Naive thymus-derived CD4-positive, alpha-beta T cell (primary cell): ENCODE measurements at regions not wholly inside any gene's neighbourhood (a gene's known extent, or its start where the extent isn't known, plus 50 kb on each side); places are given as distances from the start of the nearest gene placed in this dataset.

Source experiments
- ATAC-seq: fragments of 150-1000 bp; cut with Tn5 transposase; 2 replicates; pipeline ENCODE4 v1.10.0; 2021; ENCODE audit warnings: mild to moderate bottlenecking, moderate library complexity
- CTCF ChIA-PET: fragments of 350-600 bp; sonication (Branson Sonifier 250); formaldehyde crosslinking; loops from one replicate; lab custom pipeline; 2021; ENCODE audit warnings: antibody characterized with exemption; lab: Charles Lee
- POLR2A ChIA-PET: fragments of 350-600 bp; sonication (Branson Sonifier 250); formaldehyde crosslinking; loops from one replicate; lab custom pipeline; 2021; ENCODE audit warnings: antibody characterized with exemption, inconsistent platforms; lab: Charles Lee
- DNase-seq, 9 donors: peaks; one replicate each; pipeline versions ENCODE4 v3.0.0 to v3.0.0-alpha.2; 2020 to 2022; ENCODE audit warnings: mixed read lengths in 1 of 9
- H3K27ac ChIP-seq: one replicate; pipeline ENCODE4 v1.7.0; 2013; ENCODE audit warnings: mild to moderate bottlenecking, low read depth, low read length, moderate library complexity
- H3K27me3 ChIP-seq, 2 donors: one replicate each; pipeline ENCODE4 v1.7.0; 2013; ENCODE audit warnings: low read length in 2 of 2, mild to moderate bottlenecking in 2 of 2, moderate library complexity in 2 of 2; ENCODE audit not compliant: control insufficient read depth in 2 of 2, insufficient read depth in 2 of 2
- H3K36me3 ChIP-seq, 3 experiments: 1 replicate in 2 of 3; 2 replicates in 1 of 3; pipeline ENCODE4 v1.7.0; 2013; ENCODE audit warnings: low read length in 3 of 3, mild to moderate bottlenecking in 3 of 3, moderate library complexity in 1 of 3; ENCODE audit not compliant: insufficient read depth in 3 of 3, control insufficient read depth in 2 of 3
- H3K4me1 ChIP-seq, 2 donors: one replicate each; pipeline ENCODE4 v1.7.0; 2013; ENCODE audit warnings: low read length in 2 of 2, mild to moderate bottlenecking in 2 of 2, moderate library complexity in 1 of 2; ENCODE audit not compliant: control insufficient read depth in 2 of 2, insufficient read depth in 2 of 2
- H3K4me3 ChIP-seq: 2 replicates; pipeline ENCODE4 v1.7.0; 2013; ENCODE audit warnings: mild to moderate bottlenecking, low read length
- H3K9me3 ChIP-seq, 3 experiments: 1 replicate in 2 of 3; 2 replicates in 1 of 3; pipeline ENCODE4 v1.7.0; 2013; ENCODE audit warnings: low read length in 3 of 3; ENCODE audit not compliant: control insufficient read depth in 2 of 3
- H3K27ac Mint-ChIP-seq, 9 donors: one replicate each; pipeline ENCODE4 v1.8.0; 2020 to 2022; ENCODE audit warnings: mixed read lengths in 9 of 9, mild to moderate bottlenecking in 8 of 9, moderate library complexity in 5 of 9, inconsistent platforms in 2 of 9
- H3K27me3 Mint-ChIP-seq, 5 donors: one replicate each; pipeline ENCODE4 v1.8.0; 2021 to 2022; ENCODE audit warnings: mixed read lengths in 5 of 5, mild to moderate bottlenecking in 1 of 5
- H3K36me3 Mint-ChIP-seq, 5 donors: one replicate each; pipeline ENCODE4 v1.8.0; 2020 to 2022; ENCODE audit warnings: mixed read lengths in 5 of 5, mild to moderate bottlenecking in 3 of 5, inconsistent platforms in 1 of 5
- H3K4me1 Mint-ChIP-seq, 7 donors: one replicate each; pipeline ENCODE4 v1.8.0; 2020 to 2022; ENCODE audit warnings: mixed read lengths in 7 of 7, mild to moderate bottlenecking in 3 of 7, inconsistent platforms in 1 of 7
- H3K4me3 Mint-ChIP-seq, 10 donors: one replicate each; pipeline ENCODE4 v1.8.0; 2020 to 2022; ENCODE audit warnings: mild to moderate bottlenecking in 10 of 10, mixed read lengths in 10 of 10, moderate library complexity in 6 of 10, inconsistent platforms in 2 of 10
- H3K9me3 Mint-ChIP-seq, 11 donors: one replicate each; pipeline ENCODE4 v1.8.0; 2020 to 2022; ENCODE audit warnings: mixed read lengths in 11 of 11, mild to moderate bottlenecking in 4 of 11, inconsistent platforms in 1 of 11, moderate library complexity in 1 of 11
- intact Hi-C, 2 donors: fragments of 100-400 bp; cut with micrococcal nuclease; formaldehyde crosslinking; loops; one replicate each; pipeline ENCODE4 v1.15.1; 2023

- Mint-ChIP-seq H3K4me1 (no peaks in the 10 kb centered on the region), H3K27me3 (peaks cover 0 to 8% (median 0%) of the 10 kb centered on the region in 5 donors), H3K9me3 (peaks cover 0 to 38% (median 16%) of the 10 kb centered on the region in 11 donors), H3K27ac (no peak overlapping the region), H3K36me3 (peaks cover 0 to 16% (median 0%) of the 10 kb centered on the region in 5 donors), H3K4me3 (no peak overlapping the region)
- H3K27me3 ChIP-seq: no peaks in the 10 kb centered on the region
- ChIA-PET POLR2A (no interaction called here), CTCF (no interaction called here)
- no peak overlapping the region for H3K4me3 ChIP-seq
- H3K4me1 ChIP-seq: no peaks in the 10 kb centered on the region
- no peak for DNase-seq
- no peaks in the 10 kb centered on the region for H3K36me3 ChIP-seq
- intact Hi-C loops: no loop called here
- H3K27ac ChIP-seq: no peak overlapping the region
- no peaks in the 10 kb centered on the region for H3K9me3 ChIP-seq
- no peak for ATAC-seq
Measured at GRCh38 chr7:69418869-69419670, 179.2 kb upstream of the AUTS2 start.

GRCh38 chr7:69419934-69420333, 178.3 kb upstream of the AUTS2 start:
- ATAC-seq: no peak
- peaks cover 0 to 8% (median 0%) of the 10 kb centered on the region in 5 donors for H3K27me3 Mint-ChIP-seq
- no peak overlapping the region for H3K27ac Mint-ChIP-seq

GRCh38 chr7:69422574-69422985, 175.7 kb upstream of the AUTS2 start:
- DNase-seq: no peak
- CTCF ChIA-PET: interaction anchor here (0.6 kb wide), 1 partner anchor 126 kb away, joined by 3 read pairs; no protein-coding TSS in a partner anchor
- no peaks in the 10 kb centered on the region for H3K4me1 Mint-ChIP-seq

More at GRCh38 chr7:69419934-69420333, 178.3 kb upstream of the AUTS2 start:
- H3K4me1 ChIP-seq: no peaks in the 10 kb centered on the region
- ChIA-PET CTCF (no interaction called here), POLR2A (no interaction called here)
- H3K4me1 Mint-ChIP-seq: no peaks in the 10 kb centered on the region
- DNase-seq: no peak
- peaks cover 0 to 13% (median 0%) of the 10 kb centered on the region in 5 donors for H3K36me3 Mint-ChIP-seq
- intact Hi-C loops: no loop called here
- peaks cover 0 to 33% (median 13%) of the 10 kb centered on the region in 11 donors for H3K9me3 Mint-ChIP-seq
- no peak overlapping the region for H3K27ac ChIP-seq
- no peaks in the 10 kb centered on the region for H3K27me3 ChIP-seq
- no peaks in the 10 kb centered on the region for H3K36me3 ChIP-seq
- H3K9me3 ChIP-seq: no peaks in the 10 kb centered on the region
- H3K4me3 Mint-ChIP-seq: no peak overlapping the region
- no peak overlapping the region for H3K4me3 ChIP-seq

GRCh38 chr7:69426705-69427104, 171.6 kb upstream of the AUTS2 start:
- Histone ChIP-seq H3K4me3 (no peak overlapping the region), H3K27ac (no peak overlapping the region), H3K27me3 (no peaks in the 10 kb centered on the region), H3K36me3 (no peaks in the 10 kb centered on the region), H3K4me1 (no peaks in the 10 kb centered on the region), H3K9me3 (no peaks in the 10 kb centered on the region)
- no peak for DNase-seq
- peaks cover 0 to 41% (median 18%) of the 10 kb centered on the region in 5 donors for H3K27me3 Mint-ChIP-seq
- ATAC-seq: no peak
- peaks cover 0 to 5% (median 0%) of the 10 kb centered on the region in 7 donors for H3K4me1 Mint-ChIP-seq
- no peak overlapping the region for H3K27ac Mint-ChIP-seq
- no peak overlapping the region for H3K4me3 Mint-ChIP-seq
- peaks cover 0 to 4% (median 0%) of the 10 kb centered on the region in 5 donors for H3K36me3 Mint-ChIP-seq
- peaks cover 0 to 13% (median 5%) of the 10 kb centered on the region in 11 donors for H3K9me3 Mint-ChIP-seq
- POLR2A ChIA-PET: no interaction called here
- CTCF ChIA-PET: no interaction called here
- intact Hi-C loops: no loop called here

More at GRCh38 chr7:69422574-69422985, 175.7 kb upstream of the AUTS2 start:
- H3K4me3 ChIP-seq: no peak overlapping the region
- Mint-ChIP-seq H3K9me3 (peaks cover 0 to 28% (median 10%) of the 10 kb centered on the region in 11 donors), H3K36me3 (peaks cover 0 to 10% (median 0%) of the 10 kb centered on the region in 5 donors), H3K27me3 (peaks cover 0 to 8% (median 0%) of the 10 kb centered on the region in 5 donors), H3K27ac (no peak overlapping the region), H3K4me3 (no peak overlapping the region)
- no peaks in the 10 kb centered on the region for H3K4me1 ChIP-seq
- no peak for ATAC-seq
- H3K27ac ChIP-seq: no peak overlapping the region
- POLR2A ChIA-PET: no interaction called here
- H3K36me3 ChIP-seq: no peaks in the 10 kb centered on the region
- intact Hi-C loops: no loop called here
- H3K9me3 ChIP-seq: no peaks in the 10 kb centered on the region
- H3K27me3 ChIP-seq: no peaks in the 10 kb centered on the region

- intact Hi-C loops: no loop called here
- Histone ChIP-seq H3K9me3 (no peaks in the 10 kb centered on the region), H3K4me3 (no peak overlapping the region), H3K27me3 (no peaks in the 10 kb centered on the region), H3K36me3 (no peaks in the 10 kb centered on the region), H3K27ac (no peak overlapping the region), H3K4me1 (no peaks in the 10 kb centered on the region)
- DNase-seq (no peak), ATAC-seq (no peak)
- Mint-ChIP-seq H3K27me3 (peaks cover 0 to 46% (median 23%) of the 10 kb centered on the region in 5 donors), H3K36me3 (peaks cover 0 to 8% (median 0%) of the 10 kb centered on the region in 5 donors), H3K4me3 (no peak overlapping the region), H3K4me1 (peaks cover 0 to 5% (median 0%) of the 10 kb centered on the region in 7 donors), H3K27ac (no peak overlapping the region), H3K9me3 (peaks cover 0 to 13% (median 3%) of the 10 kb centered on the region in 11 donors)
- POLR2A ChIA-PET: no interaction called here
- CTCF ChIA-PET: no interaction called here
Measured at GRCh38 chr7:69428089-69428488, 170.2 kb upstream of the AUTS2 start.

GRCh38 chr7:69429911-69430383, 168.3 kb upstream of the AUTS2 start:
- H3K27ac Mint-ChIP-seq: no peak overlapping the region
- peaks cover 0 to 5% (median 0%) of the 10 kb centered on the region in 7 donors for H3K4me1 Mint-ChIP-seq
- intact Hi-C loops: no loop called here
- H3K36me3 Mint-ChIP-seq: peaks cover 0 to 8% (median 0%) of the 10 kb centered on the region in 5 donors
- ChIA-PET POLR2A (no interaction called here), CTCF (no interaction called here)
- H3K9me3 ChIP-seq: no peaks in the 10 kb centered on the region
- DNase-seq (no peak), ATAC-seq (no peak)
- H3K27me3 Mint-ChIP-seq: peaks cover 0 to 46% (median 30%) of the 10 kb centered on the region in 5 donors
- H3K4me1 ChIP-seq: no peaks in the 10 kb centered on the region
- no peak overlapping the region for H3K4me3 Mint-ChIP-seq
- no peaks in the 10 kb centered on the region for H3K36me3 ChIP-seq
- no peak overlapping the region for H3K4me3 ChIP-seq
- H3K27ac ChIP-seq: no peak overlapping the region
- H3K9me3 Mint-ChIP-seq: peaks cover 0 to 18% (median 8%) of the 10 kb centered on the region in 11 donors
- no peaks in the 10 kb centered on the region for H3K27me3 ChIP-seq
